NCI-H128 (cell line): ENCODE measurements at regions not wholly inside any gene's neighbourhood (a gene's known extent, or its start where the extent isn't known, plus 50 kb on each side); places are given as distances from the start of the nearest gene placed in this dataset.
"Not testable (repeated sequence)": the region's sequence is repeated elsewhere in the genome, so short reads cannot be mapped to it uniquely, and the experiment has no call there.

ENCODE experiments used
- DNase-seq: peaks from one replicate; lab custom pipeline; 2025; ENCODE audit not compliant: unreplicated experiment; lab: John Stamatoyannopoulos, UW

- DNase-seq: no peak
These were observed 636.0 kb downstream of the NR2F1-AS1 start for GRCh38 chr5:92944903-92945604.

GRCh38 chr5:92944337-92944736 lies 636.7 kb downstream of the NR2F1-AS1 start:
- no peak for DNase-seq

- no peak for DNase-seq
These were observed 638.3 kb downstream of the NR2F1-AS1 start for GRCh38 chr5:92942762-92943161.

GRCh38 chr5:92941806-92942205 lies 639.2 kb downstream of the NR2F1-AS1 start:
- no peak for DNase-seq

GRCh38 chr5:92939428-92939827 lies 641.6 kb downstream of the NR2F1-AS1 start:
- no peak for DNase-seq

GRCh38 chr5:92937396-92937795 lies 643.6 kb downstream of the NR2F1-AS1 start:
- not testable (repeated sequence) for DNase-seq

GRCh38 chr5:92930057-92930456 lies 651.0 kb downstream of the NR2F1-AS1 start:
- DNase-seq: no peak

- DNase-seq: no peak
These were observed 653.7 kb downstream of the NR2F1-AS1 start for GRCh38 chr5:92927291-92927778.

- no peak for DNase-seq
These were observed 657.1 kb downstream of the NR2F1-AS1 start for GRCh38 chr5:92923885-92924284.

GRCh38 chr5:92922231-92922967 lies 658.6 kb downstream of the NR2F1-AS1 start:
- no peak for DNase-seq

GRCh38 chr5:92917044-92917443 lies 664.0 kb downstream of the NR2F1-AS1 start:
- no peak for DNase-seq

- DNase-seq: no peak
These were observed 665.0 kb downstream of the NR2F1-AS1 start for GRCh38 chr5:92916036-92916435.

- no peak for DNase-seq
These were observed 668.7 kb downstream of the NR2F1-AS1 start for GRCh38 chr5:92912283-92912682.

GRCh38 chr5:92911851-92912250 lies 669.2 kb downstream of the NR2F1-AS1 start:
- no peak for DNase-seq

GRCh38 chr5:92911293-92911692 lies 669.7 kb downstream of the NR2F1-AS1 start:
- DNase-seq: no peak

- DNase-seq: no peak
These were observed 671.4 kb downstream of the NR2F1-AS1 start for GRCh38 chr5:92909602-92909962.

- DNase-seq: no peak
These were observed 671.9 kb downstream of the NR2F1-AS1 start for GRCh38 chr5:92908952-92909601.

GRCh38 chr5:92907938-92908606 lies 672.9 kb downstream of the NR2F1-AS1 start:
- no peak for DNase-seq

- no peak for DNase-seq
These were observed 674.1 kb downstream of the NR2F1-AS1 start for GRCh38 chr5:92906798-92907376.

GRCh38 chr5:92904021-92904420 lies 677.0 kb downstream of the NR2F1-AS1 start:
- no peak for DNase-seq

GRCh38 chr5:92899611-92900010 lies 681.4 kb downstream of the NR2F1-AS1 start:
- no peak for DNase-seq
